ENCODE measurements at regions not wholly inside any gene's neighbourhood (a gene's known extent, or its start where the extent isn't known, plus 50 kb on each side); places are given as distances from the start of the nearest gene placed in this dataset.

GRCh38 chr5:3126639-3127038 is 375.2 kb upstream of the IRX2 start:
- no peak for TF ChIP-seq POLR2A (IDR thresholded peaks at IDR 0.05)
- TF ChIP-seq EP300 (IDR thresholded peaks at IDR 0.05), result no peak
- TF ChIP-seq CTCF (IDR thresholded peaks at IDR 0.05), result no peak

Measured in tibial nerve (tissue), 4 donors.